NCI-H524 treated with DMSO at 0.1 percent for 48 hours (cell line): ENCODE measurements at regions not wholly inside any gene's neighbourhood (a gene's known extent, or its start where the extent isn't known, plus 50 kb on each side); places are given as distances from the start of the nearest gene placed in this dataset.

Experiments
- DNase-seq: peaks from one replicate; lab custom pipeline; 2025; lab: John Stamatoyannopoulos, UW

DNA sequence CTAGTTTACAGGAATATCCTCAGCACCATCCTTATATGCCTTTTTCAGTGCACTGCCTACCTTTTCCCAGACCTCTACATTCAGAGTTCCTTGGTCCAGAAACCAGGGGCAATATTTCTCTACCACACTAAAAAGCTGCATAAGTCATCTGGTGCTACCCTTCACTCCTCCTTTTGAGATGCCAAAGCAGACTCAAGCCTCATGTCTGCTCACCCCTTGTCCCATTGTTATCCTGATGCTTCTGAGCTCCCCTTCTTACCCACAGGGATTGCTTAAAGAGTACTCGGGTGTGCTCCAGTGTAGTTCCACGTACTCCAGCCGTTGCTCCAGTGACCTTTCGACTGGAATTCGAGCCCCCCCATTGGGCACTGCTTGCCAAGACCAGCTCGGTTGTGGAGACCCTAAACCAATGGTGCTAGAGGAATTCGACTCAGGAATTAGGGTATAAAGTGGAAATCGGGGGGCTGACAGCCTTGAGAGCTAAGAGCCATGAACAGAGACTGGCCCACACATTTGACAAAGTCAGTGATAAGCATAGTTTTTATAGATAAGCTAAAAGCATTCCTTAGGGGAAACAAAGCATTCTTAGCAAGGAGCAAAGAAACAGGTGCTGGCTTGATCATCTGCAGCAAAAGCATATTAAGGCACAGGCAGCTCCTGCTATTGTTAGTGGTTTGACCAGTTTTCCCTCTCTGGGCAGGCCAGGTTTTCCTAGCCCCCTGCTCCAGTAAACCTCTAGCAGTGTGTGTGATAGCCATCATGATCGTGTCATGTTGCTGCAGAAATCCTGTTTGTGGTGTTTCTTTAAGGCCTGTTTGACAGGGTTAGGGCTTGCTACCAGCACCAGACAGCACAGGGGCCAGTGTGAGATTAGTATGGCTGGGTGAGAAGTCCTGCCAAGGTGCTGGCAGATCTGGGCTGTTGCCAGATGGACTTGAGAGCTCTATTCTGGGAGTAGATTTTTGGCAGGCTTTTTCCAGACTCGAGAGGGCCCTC, 57.5 kb upstream of the WDR1 start:
- no peak for DNase-seq

DNA sequence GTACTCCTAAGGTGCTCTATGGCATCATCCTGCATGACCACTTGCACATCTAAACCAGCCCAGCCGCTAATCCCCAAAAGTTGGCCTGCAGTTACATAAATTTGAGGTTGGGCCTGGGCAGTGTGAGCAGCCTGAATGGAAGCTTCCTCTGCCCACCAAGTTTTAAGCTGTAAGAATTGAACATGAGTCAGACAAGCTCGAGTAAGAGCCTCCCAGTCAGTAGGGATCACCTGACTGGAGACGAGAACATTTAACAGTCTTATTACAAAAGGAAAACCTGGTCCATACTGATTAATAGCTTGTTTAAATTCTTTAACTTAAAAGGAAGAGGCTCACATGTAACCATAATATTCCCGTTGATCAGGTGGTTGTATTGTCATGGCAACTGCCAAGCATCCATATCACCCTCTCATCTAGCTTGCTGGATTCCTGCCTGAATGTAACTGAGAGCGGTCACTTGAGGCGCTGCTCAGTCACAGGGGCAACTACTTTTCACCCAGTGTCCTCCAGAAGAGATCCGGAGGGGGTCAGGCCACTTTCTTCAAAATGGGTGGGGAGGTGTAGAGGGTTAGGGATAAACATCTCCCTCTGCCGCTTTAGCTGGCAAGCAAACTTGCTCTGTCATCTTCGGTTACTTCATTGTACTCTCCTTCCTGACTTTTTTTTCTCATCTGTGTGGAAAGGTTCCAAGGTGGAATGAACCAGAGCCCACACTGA, 56.6 kb upstream of the WDR1 start:
- DNase-seq: no peak

DNA sequence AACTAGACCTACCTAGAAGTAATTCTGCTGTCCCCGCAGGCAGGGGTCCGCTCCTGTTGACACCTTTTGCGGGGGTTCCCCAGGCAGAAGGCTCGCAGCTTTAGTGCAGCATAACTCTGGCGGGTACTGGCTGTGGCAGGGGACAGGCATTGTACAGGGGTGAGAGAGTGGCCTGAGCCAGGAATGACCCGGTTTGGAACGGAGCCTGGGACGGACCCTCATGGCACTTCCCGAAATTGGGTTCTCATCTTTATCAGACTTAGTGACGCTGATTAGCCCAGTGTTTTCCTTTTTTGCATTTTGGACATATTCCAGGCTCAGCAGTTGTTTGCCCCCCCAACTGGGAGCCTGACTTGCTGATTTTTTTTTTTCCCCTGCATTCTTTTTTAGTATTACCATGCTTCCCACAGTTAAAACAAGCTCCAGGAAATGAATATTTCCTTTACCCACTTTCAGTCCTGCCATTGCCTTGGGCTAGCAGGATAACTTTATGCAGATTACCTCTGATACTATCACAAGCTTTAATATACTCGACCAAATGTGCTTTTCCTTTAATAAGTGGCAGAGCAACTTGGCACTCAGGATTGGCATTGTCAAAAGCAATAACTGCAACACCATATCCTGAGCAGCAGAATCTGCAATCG, 55.8 kb upstream of the WDR1 start:
- no peak for DNase-seq

DNA sequence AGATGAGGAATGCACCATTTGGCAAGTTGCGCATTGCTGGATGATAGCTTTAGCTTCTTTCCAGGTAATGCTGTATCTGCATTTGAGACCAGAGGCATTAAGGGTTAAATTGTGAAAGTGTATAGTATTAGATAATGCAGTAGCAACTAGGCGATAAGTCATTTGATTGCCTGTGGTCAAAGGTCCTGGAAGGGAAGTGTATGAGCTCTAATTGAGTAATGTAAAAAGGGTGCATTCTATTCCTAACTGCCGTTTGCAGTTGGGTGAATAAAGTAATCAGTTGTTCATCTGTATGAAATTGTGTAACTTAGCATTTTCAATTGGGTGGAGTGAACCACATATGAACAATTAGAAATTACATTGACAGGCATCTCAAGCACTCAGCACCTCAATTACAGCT, 54.5 kb upstream of the WDR1 start:
- DNase-seq: no peak

DNA sequence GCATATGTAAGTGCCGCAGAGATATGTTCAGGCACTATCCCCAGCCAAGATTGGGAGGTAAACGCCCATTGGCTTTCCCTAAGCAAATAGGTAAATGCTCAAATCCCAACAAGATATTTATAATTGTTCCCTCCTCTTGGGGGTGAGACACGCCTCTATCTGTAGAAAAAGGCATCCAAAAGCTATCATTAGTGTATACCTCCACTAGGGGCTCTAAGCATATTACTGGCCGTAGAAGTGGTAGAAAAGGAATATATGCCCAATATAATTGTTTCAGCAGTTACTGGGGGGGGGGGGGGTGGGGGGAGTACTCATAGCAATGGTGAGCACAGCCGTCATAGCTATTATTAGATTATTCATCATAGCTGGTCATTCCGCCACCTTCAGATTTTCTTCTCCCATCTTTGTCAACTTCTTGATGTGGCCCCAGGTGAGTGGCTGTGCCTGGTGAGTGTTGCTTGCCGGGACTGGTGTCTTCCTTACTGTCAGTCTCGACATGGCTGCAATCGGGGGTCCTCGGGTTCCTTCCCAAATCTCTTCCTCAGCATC, 53.3 kb upstream of the WDR1 start:
- DNase-seq: no peak

DNA sequence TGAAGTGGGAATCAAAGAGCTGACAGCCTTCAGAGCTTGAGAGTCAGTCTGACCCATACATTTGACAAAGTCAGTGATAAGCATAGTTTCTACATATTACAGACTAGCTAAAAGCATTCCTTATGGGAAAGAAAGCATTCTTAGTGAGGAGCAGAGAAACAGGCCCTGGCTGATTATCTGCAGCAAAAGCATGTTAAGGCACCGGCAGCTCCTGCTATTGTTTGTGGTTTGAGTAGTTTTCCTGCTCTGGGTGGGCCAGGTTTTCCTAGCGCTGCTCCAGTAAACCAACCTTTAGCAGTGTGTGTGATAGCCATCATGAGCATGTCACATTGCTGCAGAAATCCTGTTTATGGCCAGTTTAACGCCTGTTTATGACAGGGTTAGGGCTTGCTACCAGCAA, 51.6 kb upstream of the WDR1 start:
- DNase-seq: no peak

DNA sequence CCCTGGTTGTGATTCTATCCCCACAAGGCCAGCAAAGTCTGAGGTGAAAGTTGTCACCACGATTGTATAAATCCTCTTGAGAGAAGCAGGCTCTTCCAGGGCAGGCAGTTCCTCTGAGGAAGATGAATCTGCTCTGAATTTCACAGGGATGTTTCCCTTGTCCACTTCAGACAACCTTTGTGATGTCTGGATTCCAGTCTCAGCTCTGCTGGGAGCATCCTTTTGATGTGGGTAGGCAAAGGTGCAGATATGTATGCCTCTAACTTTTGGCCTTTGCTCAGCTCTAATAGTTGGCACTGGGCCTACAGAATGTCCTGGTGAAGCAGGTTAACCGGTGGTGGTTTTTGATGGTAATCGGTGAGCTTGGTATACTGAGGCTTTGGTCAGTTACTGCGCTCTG, 50.6 kb upstream of the WDR1 start:
- DNase-seq: no peak
